Bronchial epithelial cell (primary cell): ENCODE measurements at regions not wholly inside any gene's neighbourhood (a gene's known extent, or its start where the extent isn't known, plus 50 kb on each side); places are given as distances from the start of the nearest gene placed in this dataset.

ENCODE experiments used
- DNase-seq: peaks from one replicate; pipeline ENCODE4 v3.0.0-alpha.2; 2010; ENCODE audit warnings: low read depth
- FAIRE-seq: peaks from 2 replicates; lab custom pipeline; 2011; peaks lifted over from hg19 to GRCh38; lab: Jason Lieb, UNC
- H3K27me3 ChIP-seq: 2 replicates; pipeline ENCODE4 v1.5.1; 2011; ENCODE audit warnings: low read length; ENCODE audit not compliant: control insufficient read depth, insufficient read depth
- H3K36me3 ChIP-seq: 2 replicates; pipeline ENCODE4 v1.5.1; 2011; ENCODE audit warnings: low read length; ENCODE audit not compliant: control insufficient read depth, insufficient read depth
- H3K4me3 ChIP-seq: 2 replicates; pipeline ENCODE4 v1.5.1; 2011; ENCODE audit warnings: mild to moderate bottlenecking, low read depth, low read length, control low read depth
- TF ChIP-seq, protein P1 (sequence below): IDR thresholded peaks from 2 replicates; pipeline ENCODE4 v1.5.1; 2011; ENCODE audit warnings: mild to moderate bottlenecking, moderate library complexity, low read length, control low read depth, inconsistent platforms; ENCODE audit not compliant: insufficient read depth, severe bottlenecking

DNA sequence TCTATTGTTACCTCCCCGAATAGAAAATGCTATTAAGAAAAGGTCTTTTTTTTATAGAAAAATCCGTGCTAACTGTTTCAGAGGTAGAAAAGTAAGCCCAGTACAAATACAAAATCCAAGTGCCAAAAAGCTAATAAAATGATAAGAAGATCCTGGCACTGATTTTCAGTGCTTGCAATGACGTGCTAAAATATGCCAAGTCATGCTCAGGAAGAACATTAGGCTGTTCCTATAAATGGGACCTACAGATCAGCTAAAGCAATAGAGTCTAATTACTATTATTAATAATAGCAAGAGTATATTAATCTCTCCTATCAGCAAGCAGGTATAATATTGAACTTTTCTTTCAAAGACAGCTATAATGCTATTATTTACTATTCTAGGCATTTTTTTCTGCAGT is 305.8 kb downstream of the PPARGC1A start:
- H3K4me3 ChIP-seq, result no peak overlapping the region
- FAIRE-seq, result no peak
- DNase-seq, result no peak
- H3K36me3 ChIP-seq, result no peaks in the 10 kb centered on the region
- H3K27me3 ChIP-seq, result no peaks in the 10 kb centered on the region
- TF ChIP-seq, protein P1, sequence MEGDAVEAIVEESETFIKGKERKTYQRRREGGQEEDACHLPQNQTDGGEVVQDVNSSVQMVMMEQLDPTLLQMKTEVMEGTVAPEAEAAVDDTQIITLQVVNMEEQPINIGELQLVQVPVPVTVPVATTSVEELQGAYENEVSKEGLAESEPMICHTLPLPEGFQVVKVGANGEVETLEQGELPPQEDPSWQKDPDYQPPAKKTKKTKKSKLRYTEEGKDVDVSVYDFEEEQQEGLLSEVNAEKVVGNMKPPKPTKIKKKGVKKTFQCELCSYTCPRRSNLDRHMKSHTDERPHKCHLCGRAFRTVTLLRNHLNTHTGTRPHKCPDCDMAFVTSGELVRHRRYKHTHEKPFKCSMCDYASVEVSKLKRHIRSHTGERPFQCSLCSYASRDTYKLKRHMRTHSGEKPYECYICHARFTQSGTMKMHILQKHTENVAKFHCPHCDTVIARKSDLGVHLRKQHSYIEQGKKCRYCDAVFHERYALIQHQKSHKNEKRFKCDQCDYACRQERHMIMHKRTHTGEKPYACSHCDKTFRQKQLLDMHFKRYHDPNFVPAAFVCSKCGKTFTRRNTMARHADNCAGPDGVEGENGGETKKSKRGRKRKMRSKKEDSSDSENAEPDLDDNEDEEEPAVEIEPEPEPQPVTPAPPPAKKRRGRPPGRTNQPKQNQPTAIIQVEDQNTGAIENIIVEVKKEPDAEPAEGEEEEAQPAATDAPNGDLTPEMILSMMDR, result no peak

DNA sequence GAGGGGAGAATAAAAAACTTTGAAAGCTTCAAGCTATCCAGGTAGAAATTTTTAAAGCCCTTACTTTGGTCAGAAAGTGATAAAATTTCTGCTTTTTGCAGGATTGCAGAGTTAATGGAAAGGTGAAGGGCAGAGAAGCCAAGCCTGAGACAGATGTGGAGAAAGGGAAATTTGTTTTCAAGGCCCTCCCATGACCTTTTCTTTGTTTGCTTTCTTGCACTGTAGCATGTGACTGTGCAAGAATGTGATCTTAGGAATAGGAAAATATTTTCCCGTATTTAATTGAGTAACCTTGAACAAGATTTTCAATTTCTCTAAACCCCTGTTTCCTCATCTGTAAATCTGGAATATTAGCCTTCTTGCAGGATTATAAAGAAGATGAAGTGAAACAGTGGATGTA is 307.2 kb downstream of the PPARGC1A start:
- Histone ChIP-seq H3K4me3 (no peak overlapping the region), H3K36me3 (no peaks in the 10 kb centered on the region), H3K27me3 (no peaks in the 10 kb centered on the region)
- DNase-seq (no peak), FAIRE-seq (no peak)
- TF ChIP-seq, protein P1, result no peak

DNA sequence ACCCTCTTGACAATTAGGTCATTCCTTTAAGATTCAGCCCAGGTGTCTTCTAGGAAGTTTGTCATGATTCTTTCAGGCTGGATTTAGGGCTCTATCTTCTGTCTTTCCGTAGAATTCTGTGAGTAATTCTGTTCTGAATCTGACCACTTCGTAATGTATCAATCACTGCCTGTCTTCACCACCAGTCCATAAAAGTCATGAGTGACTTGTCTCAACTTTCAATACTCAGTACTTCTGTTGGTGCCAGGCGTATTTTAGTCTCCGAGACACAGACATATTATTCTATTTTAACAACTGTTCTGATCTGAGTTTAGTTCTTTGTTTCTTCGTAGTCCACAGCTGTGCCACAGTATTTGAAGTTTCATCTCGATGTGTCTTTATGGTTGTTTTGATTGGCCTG is 310.7 kb downstream of the PPARGC1A start:
- no peak for DNase-seq
- H3K4me3 ChIP-seq, result no peak overlapping the region
- FAIRE-seq, result no peak
- no peaks in the 10 kb centered on the region for H3K27me3 ChIP-seq
- TF ChIP-seq, protein P1, result no peak
- H3K36me3 ChIP-seq, result no peaks in the 10 kb centered on the region

DNA sequence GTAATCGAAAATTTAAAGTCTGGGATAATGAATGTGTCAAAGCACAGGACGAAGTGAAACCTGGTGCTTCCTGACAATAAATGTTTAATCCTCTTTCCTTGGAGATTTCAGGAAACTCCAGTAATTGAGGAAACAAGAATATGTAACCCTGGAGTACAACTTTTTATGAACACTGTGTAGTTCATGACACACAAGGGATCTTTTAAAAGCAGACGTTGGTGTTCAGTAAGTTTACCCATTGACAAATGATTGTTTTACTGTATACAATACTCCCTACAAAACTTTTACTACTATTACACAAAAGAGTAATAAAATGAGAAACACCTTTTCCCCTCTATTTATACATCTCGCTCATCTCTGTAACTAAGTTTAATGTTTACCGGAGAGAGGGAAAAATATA is 312.4 kb downstream of the PPARGC1A start:
- FAIRE-seq (no peak), DNase-seq (no peak)
- H3K4me3 ChIP-seq, result no peak overlapping the region
- TF ChIP-seq, protein P1, result no peak
- no peaks in the 10 kb centered on the region for H3K36me3 ChIP-seq
- H3K27me3 ChIP-seq, result no peaks in the 10 kb centered on the region

DNA sequence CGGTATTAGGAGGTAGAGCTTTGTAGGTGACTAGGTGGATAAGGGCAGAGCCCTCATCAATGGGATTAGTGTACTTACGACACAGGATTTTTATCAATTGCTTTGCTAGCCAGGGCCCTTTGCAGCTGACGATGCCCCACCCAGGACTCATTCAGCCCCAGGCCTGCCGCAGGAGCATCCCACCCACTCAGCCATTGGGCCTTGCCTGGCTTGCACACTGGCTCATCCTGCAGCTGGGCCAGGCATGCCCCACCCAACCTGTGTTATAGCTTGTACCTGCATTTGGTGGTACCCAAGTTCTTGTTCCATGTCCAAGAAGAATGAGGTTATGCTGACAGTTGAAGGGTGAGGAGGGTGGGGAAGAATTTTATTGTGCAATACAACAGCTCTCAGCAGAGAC is 317.5 kb downstream of the PPARGC1A start:
- Histone ChIP-seq H3K36me3 (no peaks in the 10 kb centered on the region), H3K4me3 (no peak overlapping the region), H3K27me3 (no peaks in the 10 kb centered on the region)
- DNase-seq (no peak), FAIRE-seq (no peak)
- TF ChIP-seq, protein P1, result no peak

DNA sequence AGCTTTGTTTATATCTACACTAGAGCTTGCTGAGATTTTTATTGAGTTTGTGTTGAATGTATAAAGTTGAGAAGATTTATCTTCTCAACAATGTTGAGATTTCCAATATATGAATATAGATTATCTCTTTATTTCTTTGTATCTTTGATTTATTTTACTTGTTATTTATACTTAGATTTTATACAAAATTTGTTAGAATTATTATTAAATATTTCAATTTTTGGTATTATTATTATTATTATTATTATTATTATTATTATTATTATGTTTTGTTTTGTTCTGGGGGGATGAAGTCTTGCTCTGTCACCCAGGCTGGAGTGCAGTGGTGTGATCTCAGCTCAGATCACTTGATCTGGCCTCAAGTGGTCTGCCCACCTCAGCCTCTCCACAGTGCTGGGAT is 322.5 kb downstream of the PPARGC1A start:
- H3K4me3 ChIP-seq, result no peak overlapping the region
- FAIRE-seq (no peak), DNase-seq (no peak)
- no peaks in the 10 kb centered on the region for H3K36me3 ChIP-seq
- TF ChIP-seq, protein P1, result no peak
- H3K27me3 ChIP-seq, result no peaks in the 10 kb centered on the region
